B cell (primary cell): ENCODE measurements at regions not wholly inside any gene's neighbourhood (a gene's known extent, or its start where the extent isn't known, plus 50 kb on each side); places are given as distances from the start of the nearest gene placed in this dataset.

Experiments used
- ATAC-seq: fragments of 200-7000 bp; cut with Tn5 transposase; one replicate; pipeline ENCODE4 v1.10.0; 2021; ENCODE audit warnings: low read depth, mild to moderate bottlenecking, moderate number of reproducible peaks, moderate library complexity
- CTCF ChIA-PET: fragments of 350-600 bp; sonication (Branson Sonifier 250); formaldehyde crosslinking; loops from one replicate; lab custom pipeline; 2021; ENCODE audit warnings: antibody characterized with exemption, inconsistent platforms; lab: Charles Lee
- POLR2A ChIA-PET: fragments of 350-600 bp; sonication (Branson Sonifier 250); formaldehyde crosslinking; loops from one replicate; lab custom pipeline; 2021; ENCODE audit warnings: antibody characterized with exemption; lab: Charles Lee
- DNase-seq: peaks from one replicate; pipeline ENCODE4 v3.0.0; 2013
- H2AFZ ChIP-seq: 2 replicates; pipeline ENCODE4 v1.6.1; 2012; ENCODE audit warnings: mild to moderate bottlenecking, low read depth, low read length; ENCODE audit not compliant: insufficient read depth, poor library complexity, severe bottlenecking
- H3K27ac ChIP-seq, 2 donors: 1 replicate in 1 of 2; 2 replicates in 1 of 2; pipeline ENCODE4 v1.5.1; 2012 to 2013; ENCODE audit warnings: low read length in 2 of 2, mild to moderate bottlenecking in 2 of 2, moderate library complexity in 1 of 2
- H3K27me3 ChIP-seq, 4 experiments: fragments of 200-600 bp in 1 of 4; sonication (generic) in 1 of 4; replicated peaks in 1 of 4; 1 replicate in 2 of 4; 2 replicates in 2 of 4; pipeline versions ENCODE4 v1.6.1 to v1.7.0; 2013 to 2016; ENCODE audit warnings: low read length in 3 of 4, mild to moderate bottlenecking in 2 of 4, mixed read lengths in 1 of 4, moderate library complexity in 1 of 4; ENCODE audit not compliant: insufficient read depth in 4 of 4, control insufficient read depth in 3 of 4; ENCODE audit errors: control extremely low read depth in 1 of 4
- H3K36me3 ChIP-seq, 2 experiments: replicated peaks in 1 of 2; 1 replicate in 1 of 2; 2 replicates in 1 of 2; pipeline versions ENCODE4 v1.6.1 to v1.7.1; 2013; ENCODE audit warnings: low read length in 1 of 2; ENCODE audit not compliant: insufficient read depth in 2 of 2, control insufficient read depth in 1 of 2; ENCODE audit errors: control extremely low read depth in 1 of 2, extremely low read depth in 1 of 2
- H3K4me1 ChIP-seq, 2 donors: fragments of 200-600 bp in 1 of 2; sonication (generic) in 1 of 2; 1 replicate in 1 of 2; 2 replicates in 1 of 2; pipeline versions ENCODE4 v1.5.1 to v1.6.1; 2013 to 2017; ENCODE audit warnings: low read length in 2 of 2; ENCODE audit not compliant: control insufficient read depth in 2 of 2, insufficient read depth in 2 of 2
- H3K4me2 ChIP-seq: replicated peaks from 2 replicates; pipeline ENCODE3; 2012; ENCODE audit warnings: mild to moderate bottlenecking, low read depth, low read length; ENCODE audit not compliant: poor library complexity, severe bottlenecking
- H3K4me3 ChIP-seq, 5 experiments: fragments of 200-600 bp in 1 of 5; sonication (generic) in 1 of 5; 1 replicate in 3 of 5; 2 replicates in 2 of 5; pipeline versions ENCODE4 v1.5.1 to v1.7.0; 2011 to 2016; ENCODE audit warnings: low read length in 4 of 5, mild to moderate bottlenecking in 4 of 5, low read depth in 2 of 5, control low read depth in 1 of 5, moderate library complexity in 1 of 5; ENCODE audit not compliant: insufficient read depth in 1 of 5; ENCODE audit errors: control extremely low read depth in 1 of 5, extremely low read depth in 1 of 5
- H3K79me2 ChIP-seq: fragments of 200-600 bp; sonication (generic); one replicate; pipeline ENCODE4 v1.6.0; 2016; ENCODE audit warnings: low read length; ENCODE audit not compliant: control insufficient read depth, insufficient read depth
- H3K9ac ChIP-seq: fragments of 200-600 bp; sonication (generic); 2 replicates; pipeline ENCODE4 v1.6.1; 2017; ENCODE audit warnings: mild to moderate bottlenecking, low read length, moderate library complexity
- H3K9me3 ChIP-seq, 3 donors: one replicate each; pipeline versions ENCODE4 v1.6.1 to v1.7.1; 2013; ENCODE audit warnings: low read length in 2 of 3; ENCODE audit not compliant: control insufficient read depth in 2 of 3, insufficient read depth in 1 of 3; ENCODE audit errors: control extremely low read depth in 1 of 3
- H4K20me1 ChIP-seq: 2 replicates; pipeline ENCODE4 v1.6.0; 2012; ENCODE audit warnings: mild to moderate bottlenecking, low read length; ENCODE audit not compliant: insufficient read depth, control insufficient read depth, poor library complexity, severe bottlenecking
- H3K27ac Mint-ChIP-seq: one replicate; pipeline ENCODE4 v1.8.0; 2021; ENCODE audit warnings: mixed read lengths
- H3K27me3 Mint-ChIP-seq: one replicate; pipeline ENCODE4 v1.8.0; 2021; ENCODE audit warnings: mixed read lengths
- H3K4me1 Mint-ChIP-seq: one replicate; pipeline ENCODE4 v1.8.0; 2021; ENCODE audit warnings: mixed read lengths
- H3K4me3 Mint-ChIP-seq: one replicate; pipeline ENCODE4 v1.8.0; 2021; ENCODE audit warnings: mixed read lengths
- H3K9me3 Mint-ChIP-seq: one replicate; pipeline ENCODE4 v1.8.0; 2022; ENCODE audit warnings: mixed read lengths; ENCODE audit not compliant: insufficient read depth
- EZH2 ChIP-seq: IDR thresholded peaks from 2 replicates; pipeline ENCODE4 v1.6.1; 2012; ENCODE audit warnings: borderline replicate concordance, low read depth, mild to moderate bottlenecking, moderate library complexity, low read length; ENCODE audit not compliant: insufficient read depth, poor library complexity, severe bottlenecking
- WGBS: methylation state at CpG from one replicate; pipeline ENCODE4 v1.1.5; 2013; ENCODE audit warnings: missing lambda C conversion rate; ENCODE audit not compliant: insufficient coverage; 5-methylcytosine and 5-hydroxymethylcytosine counted together
- intact Hi-C: fragments of 100-400 bp; cut with micrococcal nuclease; formaldehyde crosslinking; loops from one replicate; pipeline ENCODE4 v1.10.0; 2022
- TF ChIP-seq, protein P1 (sequence below): fragments of 200-600 bp; IDR thresholded peaks from one replicate; pipeline ENCODE4 v1.8.0; 2022; ENCODE audit warnings: antibody characterized with exemption, mild to moderate bottlenecking

DNA sequence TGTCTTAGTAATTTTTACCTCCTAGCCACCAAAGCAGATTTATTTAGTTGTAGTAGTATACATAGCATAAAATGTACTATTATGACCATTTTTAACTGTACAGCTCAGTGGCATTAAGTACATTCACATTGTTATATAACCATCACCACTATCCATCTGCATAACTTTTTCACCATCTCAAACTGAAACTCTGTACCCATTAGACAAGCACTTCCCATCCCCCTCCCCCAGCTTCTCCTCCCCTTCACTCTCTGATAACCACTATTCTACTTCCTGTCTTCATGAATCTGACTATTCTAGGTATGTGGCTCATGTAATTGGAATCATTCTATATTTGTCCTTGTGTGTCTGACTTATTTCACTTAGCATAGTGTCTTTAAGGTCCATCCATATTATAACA, 71.9 kb downstream of the MRPL32 start:
- no peaks in the 10 kb centered on the region for H3K9me3 Mint-ChIP-seq
- no peaks in the 10 kb centered on the region for H3K27me3 ChIP-seq
- TF ChIP-seq EZH2: no peak
- TF ChIP-seq, protein P1, sequence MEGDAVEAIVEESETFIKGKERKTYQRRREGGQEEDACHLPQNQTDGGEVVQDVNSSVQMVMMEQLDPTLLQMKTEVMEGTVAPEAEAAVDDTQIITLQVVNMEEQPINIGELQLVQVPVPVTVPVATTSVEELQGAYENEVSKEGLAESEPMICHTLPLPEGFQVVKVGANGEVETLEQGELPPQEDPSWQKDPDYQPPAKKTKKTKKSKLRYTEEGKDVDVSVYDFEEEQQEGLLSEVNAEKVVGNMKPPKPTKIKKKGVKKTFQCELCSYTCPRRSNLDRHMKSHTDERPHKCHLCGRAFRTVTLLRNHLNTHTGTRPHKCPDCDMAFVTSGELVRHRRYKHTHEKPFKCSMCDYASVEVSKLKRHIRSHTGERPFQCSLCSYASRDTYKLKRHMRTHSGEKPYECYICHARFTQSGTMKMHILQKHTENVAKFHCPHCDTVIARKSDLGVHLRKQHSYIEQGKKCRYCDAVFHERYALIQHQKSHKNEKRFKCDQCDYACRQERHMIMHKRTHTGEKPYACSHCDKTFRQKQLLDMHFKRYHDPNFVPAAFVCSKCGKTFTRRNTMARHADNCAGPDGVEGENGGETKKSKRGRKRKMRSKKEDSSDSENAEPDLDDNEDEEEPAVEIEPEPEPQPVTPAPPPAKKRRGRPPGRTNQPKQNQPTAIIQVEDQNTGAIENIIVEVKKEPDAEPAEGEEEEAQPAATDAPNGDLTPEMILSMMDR: no peak
- no peak overlapping the region for H3K27ac ChIP-seq
- no peak overlapping the region for H3K9ac ChIP-seq
- intact Hi-C loops: no loop called here
- POLR2A ChIA-PET: interaction anchor here (0.7 kb wide), 1 partner anchor 1359 kb away, joined by 3 read pairs; no protein-coding TSS in a partner anchor
- no peaks in the 10 kb centered on the region for H3K36me3 ChIP-seq
- H3K4me3 ChIP-seq: no peak overlapping the region
- CTCF ChIA-PET: no interaction called here
- H3K4me1 ChIP-seq: no peaks in the 10 kb centered on the region
- no peak overlapping the region for H3K27ac Mint-ChIP-seq
- H3K4me2 ChIP-seq: no peak overlapping the region
- no peak overlapping the region for H3K4me3 Mint-ChIP-seq
- no peaks in the 10 kb centered on the region for H3K4me1 Mint-ChIP-seq
- DNase-seq: no peak
- H2AFZ ChIP-seq: no peak overlapping the region
- H3K79me2 ChIP-seq: no peaks in the 10 kb centered on the region
- H3K9me3 ChIP-seq: no peaks in the 10 kb centered on the region
- peaks cover 28% of the 10 kb centered on the region for H3K27me3 Mint-ChIP-seq
- ATAC-seq: no peak
- no peaks in the 10 kb centered on the region for H4K20me1 ChIP-seq

DNA sequence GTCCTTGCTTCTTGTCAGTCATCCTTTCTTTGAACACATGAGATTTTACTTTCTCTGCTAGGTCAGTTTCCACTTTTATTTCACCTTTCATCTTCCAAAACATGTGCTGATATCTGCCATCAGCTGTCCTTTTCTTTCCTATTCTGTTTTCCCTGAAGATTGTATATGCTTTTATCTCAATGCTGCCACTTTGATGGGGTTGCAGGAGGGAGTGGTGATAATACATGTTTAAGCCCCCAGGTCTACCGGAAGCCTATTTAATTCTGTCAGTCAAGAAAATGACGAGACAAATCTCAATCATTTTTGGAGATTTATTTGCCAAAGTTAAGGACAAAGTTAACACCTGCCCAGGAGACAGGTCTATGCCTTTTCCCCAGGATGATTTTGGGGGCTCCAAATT, 73.8 kb downstream of the MRPL32 start:
- Histone ChIP-seq H3K36me3 (no peaks in the 10 kb centered on the region), H3K4me3 (no peak overlapping the region), H4K20me1 (no peaks in the 10 kb centered on the region), H3K27ac (no peak overlapping the region), H2AFZ (no peak overlapping the region), H3K79me2 (no peaks in the 10 kb centered on the region), H3K27me3 (no peaks in the 10 kb centered on the region), H3K9ac (no peak overlapping the region), H3K9me3 (no peaks in the 10 kb centered on the region), H3K4me1 (no peaks in the 10 kb centered on the region), H3K4me2 (no peak overlapping the region)
- ChIA-PET POLR2A (no interaction called here), CTCF (no interaction called here)
- intact Hi-C loops: no loop called here
- ATAC-seq: no peak
- H3K4me1 Mint-ChIP-seq: no peaks in the 10 kb centered on the region
- TF ChIP-seq, protein P1: no peak
- TF ChIP-seq EZH2: no peak
- 86% methylated on average over 1 of the region's 2 CpGs for WGBS
- H3K9me3 Mint-ChIP-seq: no peaks in the 10 kb centered on the region
- peaks cover 32% of the 10 kb centered on the region for H3K27me3 Mint-ChIP-seq
- H3K4me3 Mint-ChIP-seq: no peak overlapping the region
- H3K27ac Mint-ChIP-seq: no peak overlapping the region
- no peak for DNase-seq
